ENCODE measurements at regions not wholly inside any gene's neighbourhood (a gene's known extent, or its start where the extent isn't known, plus 50 kb on each side); places are given as distances from the start of the nearest gene placed in this dataset.

DNA sequence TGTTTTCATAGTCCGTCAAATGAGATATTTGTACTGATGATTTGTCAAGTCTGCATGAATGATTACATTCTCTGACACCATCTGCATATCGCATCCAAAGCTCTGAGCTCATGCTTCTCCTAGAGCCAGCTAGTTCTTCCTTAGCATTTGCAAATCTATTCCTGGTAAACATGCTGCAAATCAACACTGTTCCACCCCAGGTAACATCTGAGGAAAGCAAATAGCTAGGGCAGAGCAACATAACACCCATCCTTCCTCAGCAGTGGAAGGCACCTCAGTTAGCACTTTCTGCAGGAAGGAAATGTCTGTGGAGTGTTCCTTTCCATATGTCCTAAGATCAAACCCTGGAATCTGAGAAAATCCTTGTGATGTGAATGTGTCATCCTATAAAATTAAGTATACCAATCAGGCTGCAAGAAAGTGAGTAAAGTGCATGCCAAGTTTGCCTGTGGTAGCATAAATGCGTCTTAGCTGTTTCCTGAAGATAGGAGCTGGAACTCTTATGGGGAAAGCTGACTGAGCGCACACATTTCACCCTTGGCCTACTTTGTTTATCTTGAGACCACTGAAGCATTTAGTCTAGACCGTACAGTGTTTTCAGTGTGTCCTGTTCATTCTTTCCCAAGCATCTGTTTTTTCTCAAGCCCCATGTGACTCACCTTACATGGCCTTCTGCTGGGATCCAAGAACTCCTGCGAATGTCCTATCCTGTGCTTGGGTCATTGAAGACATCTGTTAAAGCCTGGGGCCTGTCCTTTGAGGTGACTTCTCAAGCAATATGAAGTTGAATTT, 50.9 kb upstream of the STARD4 start:
- TF ChIP-seq, protein P1, sequence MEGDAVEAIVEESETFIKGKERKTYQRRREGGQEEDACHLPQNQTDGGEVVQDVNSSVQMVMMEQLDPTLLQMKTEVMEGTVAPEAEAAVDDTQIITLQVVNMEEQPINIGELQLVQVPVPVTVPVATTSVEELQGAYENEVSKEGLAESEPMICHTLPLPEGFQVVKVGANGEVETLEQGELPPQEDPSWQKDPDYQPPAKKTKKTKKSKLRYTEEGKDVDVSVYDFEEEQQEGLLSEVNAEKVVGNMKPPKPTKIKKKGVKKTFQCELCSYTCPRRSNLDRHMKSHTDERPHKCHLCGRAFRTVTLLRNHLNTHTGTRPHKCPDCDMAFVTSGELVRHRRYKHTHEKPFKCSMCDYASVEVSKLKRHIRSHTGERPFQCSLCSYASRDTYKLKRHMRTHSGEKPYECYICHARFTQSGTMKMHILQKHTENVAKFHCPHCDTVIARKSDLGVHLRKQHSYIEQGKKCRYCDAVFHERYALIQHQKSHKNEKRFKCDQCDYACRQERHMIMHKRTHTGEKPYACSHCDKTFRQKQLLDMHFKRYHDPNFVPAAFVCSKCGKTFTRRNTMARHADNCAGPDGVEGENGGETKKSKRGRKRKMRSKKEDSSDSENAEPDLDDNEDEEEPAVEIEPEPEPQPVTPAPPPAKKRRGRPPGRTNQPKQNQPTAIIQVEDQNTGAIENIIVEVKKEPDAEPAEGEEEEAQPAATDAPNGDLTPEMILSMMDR (IDR thresholded peaks at IDR 0.05; ENCODE audit: low read length) = no peak
- TF ChIP-seq EZH2 (IDR thresholded peaks at IDR 0.05; ENCODE audit: borderline replicate concordance, low read length) = no peak

Data from OCI-LY1 (cell line).